ENCODE measurements at regions not wholly inside any gene's neighbourhood (a gene's known extent, or its start where the extent isn't known, plus 50 kb on each side); places are given as distances from the start of the nearest gene placed in this dataset.

DNA sequence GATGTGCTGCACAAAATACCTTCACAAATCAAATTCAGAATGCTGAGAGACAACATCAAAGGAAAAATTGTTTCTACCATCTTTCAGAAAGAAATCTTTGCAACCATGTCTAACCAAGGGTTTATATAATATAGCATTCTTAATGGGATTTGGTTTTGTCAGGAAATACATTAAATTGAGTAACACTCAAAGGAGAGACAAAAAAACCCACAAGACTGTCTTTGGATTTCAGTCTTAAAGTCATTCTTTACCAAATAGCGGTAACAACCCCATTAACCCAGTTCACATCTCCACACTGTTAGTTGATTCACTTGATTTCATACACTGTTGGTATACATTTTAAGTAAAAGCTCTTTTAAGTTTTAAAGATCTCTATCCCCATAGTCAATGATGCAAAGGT is 145.7 kb upstream of the EDNRA start:
- Mint-ChIP-seq H3K4me1 (no peaks in the 10 kb centered on the region), H3K27me3 (no peaks in the 10 kb centered on the region), H3K4me3 (no peak overlapping the region), H3K27ac (no peak overlapping the region), H3K9me3 (peaks cover 6% of the 10 kb centered on the region), H3K36me3 (ENCODE audit: low read depth) (no peaks in the 10 kb centered on the region)
- ATAC-seq, result no peak
- DNase-seq, result no peak

DNA sequence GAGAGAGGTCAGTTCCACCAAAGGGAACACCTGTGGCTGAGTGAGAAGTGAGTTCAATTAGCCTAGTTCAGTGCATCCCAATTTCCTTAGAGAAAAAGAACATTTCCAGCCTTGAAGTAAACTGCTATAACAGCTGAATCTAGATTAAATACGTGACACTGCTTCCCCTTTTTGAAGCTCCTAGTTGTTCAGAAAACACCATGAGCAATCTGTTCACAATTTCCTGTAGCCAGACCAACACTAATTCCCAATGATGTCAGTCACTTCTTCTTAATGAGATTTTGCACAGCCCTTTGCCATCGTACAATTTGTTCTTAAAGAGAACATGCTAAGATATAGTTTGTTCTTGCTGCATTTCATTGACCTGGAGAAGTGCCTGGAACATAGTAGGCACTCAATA is 144.6 kb upstream of the EDNRA start:
- no peaks in the 10 kb centered on the region for H3K36me3 Mint-ChIP-seq (ENCODE audit: low read depth)
- H3K4me3 Mint-ChIP-seq, result no peak overlapping the region
- no peak overlapping the region for H3K27ac Mint-ChIP-seq
- H3K27me3 Mint-ChIP-seq, result no peaks in the 10 kb centered on the region
- peaks cover 6% of the 10 kb centered on the region for H3K9me3 Mint-ChIP-seq
- H3K4me1 Mint-ChIP-seq, result no peaks in the 10 kb centered on the region
- DNase-seq (no peak), ATAC-seq (no peak)

GRCh38 chr4:147339100-147339499 is 141.8 kb upstream of the EDNRA start:
- H3K4me1 Mint-ChIP-seq, result no peaks in the 10 kb centered on the region
- peaks cover 6% of the 10 kb centered on the region for H3K9me3 Mint-ChIP-seq
- H3K4me3 Mint-ChIP-seq, result no peak overlapping the region
- no peak for ATAC-seq
- H3K36me3 Mint-ChIP-seq (ENCODE audit: low read depth), result no peaks in the 10 kb centered on the region
- H3K27ac Mint-ChIP-seq, result no peak overlapping the region
- DNase-seq, result no peak
- no peaks in the 10 kb centered on the region for H3K27me3 Mint-ChIP-seq

GRCh38 chr4:147340111-147340510 is 140.8 kb upstream of the EDNRA start:
- Mint-ChIP-seq H3K27me3 (no peaks in the 10 kb centered on the region), H3K4me3 (no peak overlapping the region), H3K36me3 (ENCODE audit: low read depth) (no peaks in the 10 kb centered on the region), H3K4me1 (no peaks in the 10 kb centered on the region), H3K27ac (no peak overlapping the region), H3K9me3 (peaks cover 6% of the 10 kb centered on the region)
- DNase-seq (no peak), ATAC-seq (no peak)

DNA sequence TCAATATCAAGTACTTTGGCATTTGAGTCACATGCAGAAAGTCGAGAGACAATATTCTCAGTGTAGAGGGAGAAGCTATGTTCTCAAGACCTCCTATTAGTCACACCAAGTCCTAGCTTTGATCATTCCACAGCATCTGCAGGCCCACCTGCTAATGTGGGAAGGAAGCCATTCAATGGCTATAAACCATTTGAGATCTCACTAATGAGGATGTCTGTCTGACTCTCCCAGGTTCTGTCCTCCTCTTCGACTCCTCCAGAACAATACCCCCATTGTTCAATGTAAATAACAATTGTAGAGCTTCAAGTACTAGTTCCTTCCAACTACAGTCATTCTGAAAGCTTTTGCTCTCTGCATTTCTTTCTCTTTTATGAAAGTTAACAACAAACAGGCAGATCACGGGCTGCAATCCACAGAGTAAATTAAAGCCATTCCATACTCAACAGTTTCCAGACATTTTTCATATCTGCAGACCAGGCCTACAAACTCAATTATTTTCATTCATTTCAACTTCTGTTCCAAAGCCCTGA is 140.2 kb upstream of the EDNRA start:
- Mint-ChIP-seq H3K27ac (no peak overlapping the region), H3K36me3 (ENCODE audit: low read depth) (no peaks in the 10 kb centered on the region), H3K4me1 (no peaks in the 10 kb centered on the region), H3K4me3 (no peak overlapping the region), H3K9me3 (peaks cover 6% of the 10 kb centered on the region), H3K27me3 (no peaks in the 10 kb centered on the region)
- no peak for DNase-seq
- ATAC-seq, result no peak

DNA sequence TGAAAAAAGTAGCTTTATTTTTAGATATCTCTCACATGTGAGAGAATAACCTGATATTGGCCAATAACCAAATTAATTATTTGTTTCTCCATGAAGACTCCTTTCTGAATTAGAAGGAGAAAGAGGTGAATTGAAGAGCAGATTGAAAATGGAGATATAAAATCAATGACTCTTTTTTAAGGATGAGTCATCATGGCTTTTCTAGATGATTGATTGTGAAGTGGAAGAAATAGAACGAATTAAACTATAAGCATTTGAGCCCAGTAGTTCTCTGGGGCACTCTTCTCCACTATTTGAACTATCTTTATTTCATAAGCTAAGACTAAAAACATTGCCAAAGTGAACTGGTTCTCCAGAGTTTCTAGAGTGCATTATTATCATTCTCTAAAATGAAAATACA is 137.2 kb upstream of the EDNRA start:
- no peak overlapping the region for H3K4me3 Mint-ChIP-seq
- no peaks in the 10 kb centered on the region for H3K9me3 Mint-ChIP-seq
- H3K36me3 Mint-ChIP-seq (ENCODE audit: low read depth), result no peaks in the 10 kb centered on the region
- H3K4me1 Mint-ChIP-seq, result no peaks in the 10 kb centered on the region
- ATAC-seq, result no peak
- no peaks in the 10 kb centered on the region for H3K27me3 Mint-ChIP-seq
- no peak for DNase-seq
- no peak overlapping the region for H3K27ac Mint-ChIP-seq

- H3K9me3 Mint-ChIP-seq, result no peaks in the 10 kb centered on the region
These were observed 135.2 kb upstream of the EDNRA start for GRCh38 chr4:147345662-147346061.

GRCh38 chr4:147347217-147347616 is 133.7 kb upstream of the EDNRA start:
- no peaks in the 10 kb centered on the region for H3K9me3 Mint-ChIP-seq
- H3K4me1 Mint-ChIP-seq, result no peaks in the 10 kb centered on the region
- H3K27me3 Mint-ChIP-seq, result no peaks in the 10 kb centered on the region
- ATAC-seq (no peak), DNase-seq (no peak)
- no peaks in the 10 kb centered on the region for H3K36me3 Mint-ChIP-seq (ENCODE audit: low read depth)
- no peak overlapping the region for H3K27ac Mint-ChIP-seq
- H3K4me3 Mint-ChIP-seq, result no peak overlapping the region

More at GRCh38 chr4:147345662-147346061, 135.2 kb upstream of the EDNRA start:
- no peaks in the 10 kb centered on the region for H3K4me1 Mint-ChIP-seq
- no peaks in the 10 kb centered on the region for H3K27me3 Mint-ChIP-seq
- ATAC-seq, result no peak
- H3K27ac Mint-ChIP-seq, result no peak overlapping the region
- no peak for DNase-seq
- no peak overlapping the region for H3K4me3 Mint-ChIP-seq
- H3K36me3 Mint-ChIP-seq (ENCODE audit: low read depth), result no peaks in the 10 kb centered on the region

- Mint-ChIP-seq H3K4me3 (no peak overlapping the region), H3K27ac (no peak overlapping the region), H3K27me3 (no peaks in the 10 kb centered on the region), H3K4me1 (no peaks in the 10 kb centered on the region), H3K36me3 (ENCODE audit: low read depth) (no peaks in the 10 kb centered on the region), H3K9me3 (no peaks in the 10 kb centered on the region)
- ATAC-seq (no peak), DNase-seq (no peak)
These were observed 131.7 kb upstream of the EDNRA start for GRCh38 chr4:147349193-147349592.

- Mint-ChIP-seq H3K27ac (no peak overlapping the region), H3K4me1 (no peaks in the 10 kb centered on the region), H3K4me3 (no peak overlapping the region), H3K36me3 (ENCODE audit: low read depth) (no peaks in the 10 kb centered on the region), H3K9me3 (no peaks in the 10 kb centered on the region), H3K27me3 (no peaks in the 10 kb centered on the region)
- ATAC-seq (no peak), DNase-seq (no peak)
These were observed 129.7 kb upstream of the EDNRA start for GRCh38 chr4:147351083-147351787.

DNA sequence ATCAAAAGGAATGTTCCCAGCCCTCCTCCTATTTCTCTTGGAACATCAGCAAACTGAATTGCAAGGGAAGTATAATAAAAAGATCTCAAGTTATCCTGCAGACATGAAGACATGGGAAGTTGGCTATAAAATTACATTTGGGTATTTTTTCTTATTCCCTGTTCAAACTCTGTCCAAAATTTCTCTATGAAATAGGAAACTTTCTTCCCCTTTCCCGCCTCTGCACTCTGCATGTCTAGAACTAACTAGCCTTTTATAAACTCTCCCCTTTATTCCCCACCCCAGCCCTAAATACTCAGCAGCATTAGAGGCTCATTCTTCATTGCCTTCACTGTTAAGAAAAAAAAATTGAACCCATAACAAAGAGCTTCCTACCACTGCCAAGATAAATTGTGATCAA is 126.7 kb upstream of the EDNRA start:
- H3K4me1 Mint-ChIP-seq, result no peaks in the 10 kb centered on the region
- ATAC-seq (no peak), DNase-seq (no peak)
- no peaks in the 10 kb centered on the region for H3K9me3 Mint-ChIP-seq
- H3K27ac Mint-ChIP-seq, result no peak overlapping the region
- no peaks in the 10 kb centered on the region for H3K27me3 Mint-ChIP-seq
- H3K4me3 Mint-ChIP-seq, result no peak overlapping the region
- H3K36me3 Mint-ChIP-seq (ENCODE audit: low read depth), result no peaks in the 10 kb centered on the region

DNA sequence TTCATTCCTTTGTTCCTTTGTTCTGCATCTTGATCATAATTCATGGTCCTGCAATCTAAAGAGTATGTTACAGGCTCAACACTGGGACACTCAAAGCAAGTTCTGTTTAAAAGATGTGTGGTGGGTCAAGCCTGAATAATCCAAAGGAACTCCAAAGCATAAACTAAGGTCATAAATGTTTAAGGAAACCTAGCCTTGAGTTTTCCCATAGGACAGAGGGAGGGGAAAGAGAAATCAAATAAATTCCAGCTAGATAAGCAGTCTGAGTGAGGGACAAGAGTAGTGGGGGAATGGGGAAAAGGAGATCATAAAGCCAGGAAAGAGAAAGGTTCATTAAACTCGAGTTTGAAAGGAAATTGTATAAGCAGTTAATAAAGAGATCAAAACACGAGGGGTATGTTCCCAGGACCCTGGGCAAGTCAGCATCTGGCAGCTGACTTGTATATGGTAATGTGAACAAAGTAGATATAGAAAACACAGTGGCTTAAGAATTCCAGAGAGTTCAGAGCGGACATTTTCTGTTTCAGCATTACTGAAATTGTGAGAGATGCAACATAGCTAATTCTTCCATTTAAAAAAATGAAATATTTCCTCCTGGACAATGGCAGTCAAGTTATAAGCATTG is 125.8 kb upstream of the EDNRA start:
- DNase-seq (no peak), ATAC-seq (no peak)
- Mint-ChIP-seq H3K4me1 (no peaks in the 10 kb centered on the region), H3K4me3 (no peak overlapping the region), H3K27me3 (no peaks in the 10 kb centered on the region), H3K27ac (no peak overlapping the region), H3K9me3 (no peaks in the 10 kb centered on the region), H3K36me3 (ENCODE audit: low read depth) (no peaks in the 10 kb centered on the region)

GRCh38 chr4:147355847-147356246 is 125.0 kb upstream of the EDNRA start:
- DNase-seq (no peak), ATAC-seq (no peak)
- no peaks in the 10 kb centered on the region for H3K36me3 Mint-ChIP-seq (ENCODE audit: low read depth)
- H3K4me3 Mint-ChIP-seq, result no peak overlapping the region
- no peaks in the 10 kb centered on the region for H3K4me1 Mint-ChIP-seq
- H3K9me3 Mint-ChIP-seq, result no peaks in the 10 kb centered on the region
- H3K27me3 Mint-ChIP-seq, result no peaks in the 10 kb centered on the region
- no peak overlapping the region for H3K27ac Mint-ChIP-seq

DNA sequence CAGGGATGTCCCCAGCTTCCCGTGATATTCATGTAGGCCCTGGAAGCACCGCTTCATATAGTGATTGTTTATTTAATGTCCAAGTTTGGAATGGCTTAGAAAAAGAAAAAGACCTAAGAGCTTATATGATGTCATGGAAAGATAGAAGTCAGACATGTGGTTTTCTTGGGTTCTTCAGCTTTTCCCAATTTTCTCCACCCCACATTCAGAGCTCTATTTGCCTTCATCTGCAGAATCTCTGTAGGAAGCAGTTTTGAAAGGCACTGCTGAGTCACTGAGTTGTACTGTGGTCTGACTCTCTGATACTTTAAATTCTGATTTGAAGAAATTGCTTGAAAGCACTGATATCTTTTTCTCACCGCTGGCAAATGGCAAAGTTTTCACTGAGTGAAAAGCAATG is 120.6 kb upstream of the EDNRA start:
- no peak overlapping the region for H3K27ac Mint-ChIP-seq
- H3K4me1 Mint-ChIP-seq, result no peaks in the 10 kb centered on the region
- no peak overlapping the region for H3K4me3 Mint-ChIP-seq
- peaks cover 2% of the 10 kb centered on the region for H3K27me3 Mint-ChIP-seq
- no peaks in the 10 kb centered on the region for H3K36me3 Mint-ChIP-seq (ENCODE audit: low read depth)
- no peaks in the 10 kb centered on the region for H3K9me3 Mint-ChIP-seq
- no peak for DNase-seq
- ATAC-seq, result no peak

GRCh38 chr4:147361726-147362125 is 119.2 kb upstream of the EDNRA start:
- no peaks in the 10 kb centered on the region for H3K36me3 Mint-ChIP-seq (ENCODE audit: low read depth)
- H3K9me3 Mint-ChIP-seq, result no peaks in the 10 kb centered on the region
- H3K4me1 Mint-ChIP-seq, result no peaks in the 10 kb centered on the region
- DNase-seq (no peak), ATAC-seq (no peak)
- no peak overlapping the region for H3K27ac Mint-ChIP-seq
- peaks cover 2% of the 10 kb centered on the region for H3K27me3 Mint-ChIP-seq
- H3K4me3 Mint-ChIP-seq, result no peak overlapping the region
